HG03095 (cell line): ENCODE measurements at regions not wholly inside any gene's neighbourhood (a gene's known extent, or its start where the extent isn't known, plus 50 kb on each side); places are given as distances from the start of the nearest gene placed in this dataset.

Experiments
- ATAC-seq: cut with Tn5 transposase; IDR thresholded peaks from one replicate; pipeline ENCODE4 v1.9.1; 2021; ENCODE audit warnings: moderate library complexity; ENCODE audit not compliant: unreplicated experiment

DNA sequence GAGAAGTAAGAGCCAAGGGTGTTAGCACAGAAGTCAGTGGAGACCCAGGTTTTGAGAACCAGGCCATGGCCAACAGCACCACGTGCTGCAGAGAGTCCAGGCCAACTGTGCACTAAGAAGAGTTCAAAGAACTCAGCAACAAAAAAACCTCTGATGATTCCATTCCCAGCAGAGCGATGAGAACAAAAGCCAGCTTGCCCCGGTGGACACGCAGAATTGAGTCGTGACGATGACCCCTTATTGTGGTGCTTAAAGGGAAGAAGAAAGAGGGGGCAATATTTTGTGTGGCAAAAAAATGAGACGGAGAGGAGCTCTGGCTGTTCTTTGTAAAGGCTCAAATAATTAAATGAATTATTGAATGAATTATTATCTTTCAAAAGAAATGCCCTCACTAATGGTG is 468.3 kb upstream of the AUTS2 start:
- no peak for ATAC-seq

DNA sequence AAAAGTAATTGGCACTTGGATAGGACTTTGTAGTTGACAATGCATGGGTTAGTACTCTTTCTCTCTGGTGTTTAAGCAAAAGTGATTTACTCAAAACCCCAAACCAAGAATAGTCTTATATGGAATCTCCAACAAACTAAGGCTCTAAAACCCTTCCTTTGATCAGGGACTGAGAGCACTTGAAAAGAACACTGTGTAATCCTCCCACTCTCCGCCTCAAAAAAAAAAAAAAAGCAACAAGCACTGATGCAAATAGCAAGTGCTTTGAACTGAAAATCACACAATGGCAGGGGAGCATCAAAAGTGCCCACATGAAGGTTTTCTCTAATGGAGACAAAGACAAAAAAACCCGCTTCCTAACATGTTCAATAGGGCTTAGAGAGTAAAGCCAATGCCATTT is 467.9 kb upstream of the AUTS2 start:
- no peak for ATAC-seq

DNA sequence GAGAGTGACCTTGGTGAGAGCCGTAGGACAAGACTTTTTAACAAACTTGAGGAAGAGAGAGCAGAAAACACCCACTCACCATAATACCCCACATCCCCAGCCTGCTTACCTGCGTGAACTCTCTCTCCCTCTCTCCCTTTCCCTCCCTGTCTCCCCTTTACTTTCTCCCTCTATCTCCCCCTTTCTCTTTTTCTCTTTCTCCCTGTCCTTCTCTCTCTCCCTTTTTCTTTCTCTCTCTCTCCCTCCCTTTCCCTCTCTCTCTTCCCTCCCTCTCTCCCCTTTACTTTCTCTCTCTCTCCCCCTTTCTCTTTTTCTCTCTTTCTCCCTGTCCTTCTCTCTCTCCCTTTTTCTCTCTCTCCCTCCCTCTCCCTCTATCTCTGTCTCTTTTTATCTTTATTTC is 464.0 kb upstream of the AUTS2 start:
- no peak for ATAC-seq

DNA sequence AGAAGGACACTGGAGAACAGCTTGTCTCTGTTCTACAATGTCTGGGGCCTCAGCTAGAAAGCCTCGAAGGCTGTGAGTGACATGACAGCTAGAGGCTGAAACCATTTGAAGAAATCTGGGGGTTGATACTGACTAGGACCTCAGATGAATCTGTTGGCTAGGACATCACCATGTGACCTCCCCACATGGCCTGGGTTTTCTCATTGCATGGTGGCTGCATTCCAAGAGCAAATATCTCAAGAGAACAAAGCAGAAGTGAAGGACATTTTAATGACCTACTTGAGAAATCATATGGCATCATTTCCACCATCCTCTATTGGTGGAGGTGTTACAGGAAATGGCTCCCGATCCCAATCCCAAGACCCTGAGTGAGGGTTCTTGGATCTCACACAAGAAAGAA is 450.6 kb upstream of the AUTS2 start:
- no peak for ATAC-seq

DNA sequence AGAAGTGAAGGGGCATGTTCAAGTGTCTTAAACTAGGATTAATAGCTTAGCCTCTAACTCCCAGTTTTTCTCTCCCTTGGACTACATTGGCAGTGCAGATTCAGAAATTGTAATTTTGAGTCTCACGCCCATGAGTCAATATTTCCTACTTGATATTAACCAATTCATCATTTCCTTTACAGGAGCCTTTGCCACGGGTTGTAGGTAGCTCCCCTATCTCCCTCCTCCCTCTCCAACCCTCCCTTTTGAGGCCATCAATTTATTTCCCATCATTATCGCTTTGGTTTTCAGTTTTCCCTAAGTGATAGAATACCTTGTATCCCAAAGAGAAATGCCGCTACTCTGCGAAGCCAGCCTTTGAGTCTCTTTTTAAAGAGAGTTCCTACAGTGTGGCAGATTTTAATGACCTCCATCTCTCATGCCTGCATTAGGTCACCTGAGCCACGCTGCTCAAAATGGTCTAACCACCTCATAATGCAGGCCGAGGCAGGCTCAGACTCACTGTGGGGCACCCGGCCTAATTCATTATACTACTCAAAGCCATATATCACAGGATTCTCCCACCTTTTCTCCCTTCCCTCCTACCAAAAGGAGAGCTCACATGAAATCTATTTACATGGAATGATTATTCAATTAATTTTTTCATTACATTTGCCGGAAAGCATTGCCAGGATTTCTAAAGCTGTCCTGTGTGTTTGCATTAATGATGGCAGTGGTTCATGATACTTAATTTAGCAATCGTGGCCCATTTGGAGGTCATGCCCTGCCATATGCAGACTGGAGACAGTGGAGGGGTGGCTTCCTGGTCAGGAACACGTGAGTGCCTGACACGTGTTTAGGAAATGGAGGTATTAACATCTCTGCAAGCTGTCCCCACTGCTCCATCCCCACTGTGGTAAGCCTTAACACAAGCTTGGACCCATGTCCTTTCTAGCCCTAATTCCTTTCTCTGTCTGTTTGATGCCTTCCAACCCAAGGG is 448.2 kb upstream of the AUTS2 start:
- no peak for ATAC-seq

DNA sequence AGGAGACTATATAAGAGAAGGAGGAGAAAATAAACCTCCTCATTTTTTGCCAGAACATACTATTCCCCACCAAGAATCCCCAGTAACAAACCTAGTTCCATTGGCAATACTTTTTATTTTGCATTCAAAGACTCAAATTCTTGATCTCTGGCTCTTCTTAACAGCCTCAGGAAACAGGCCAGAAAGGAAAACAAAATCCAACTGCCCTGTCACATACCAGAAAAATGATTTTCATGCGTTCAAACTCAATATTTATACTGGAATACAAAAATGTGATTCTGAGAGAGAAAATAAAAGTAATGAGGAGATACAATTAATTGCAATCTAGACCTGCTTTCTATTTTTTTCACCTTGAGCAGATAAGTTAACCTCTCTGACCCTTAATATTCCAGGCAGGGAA is 435.9 kb upstream of the AUTS2 start:
- no peak for ATAC-seq

DNA sequence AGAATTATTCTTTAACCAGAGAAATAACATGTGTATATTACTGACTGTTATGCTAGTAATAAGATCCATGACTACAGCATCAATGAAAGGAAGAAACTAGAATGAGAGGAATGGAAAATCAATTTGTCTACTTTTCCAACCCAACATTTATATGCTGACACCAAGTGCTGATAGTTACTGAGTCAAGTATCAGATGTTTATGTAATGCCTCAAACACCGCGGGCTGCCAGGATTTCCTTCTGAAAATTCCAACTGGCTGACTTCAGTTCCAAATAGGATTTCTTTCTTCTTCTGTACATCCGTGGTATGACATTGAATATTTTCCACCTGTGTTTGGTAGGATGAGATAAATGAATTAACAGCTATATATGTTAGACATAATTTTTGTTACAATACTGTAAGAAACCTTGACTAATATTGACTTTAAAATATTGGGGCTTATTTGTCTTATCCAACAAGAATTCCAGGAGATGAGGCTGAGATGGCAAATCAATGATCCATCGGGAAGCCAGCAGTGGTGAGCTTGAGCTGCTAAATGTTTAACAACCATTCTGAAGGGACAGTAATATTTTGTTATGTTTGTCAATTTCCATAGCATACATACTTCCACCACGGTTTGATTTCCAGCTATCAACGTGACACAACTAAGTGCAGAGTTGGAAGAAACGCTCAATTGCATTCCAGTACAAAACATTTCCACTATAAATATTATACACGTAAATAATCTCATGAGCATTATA is 435.2 kb upstream of the AUTS2 start:
- no peak for ATAC-seq

DNA sequence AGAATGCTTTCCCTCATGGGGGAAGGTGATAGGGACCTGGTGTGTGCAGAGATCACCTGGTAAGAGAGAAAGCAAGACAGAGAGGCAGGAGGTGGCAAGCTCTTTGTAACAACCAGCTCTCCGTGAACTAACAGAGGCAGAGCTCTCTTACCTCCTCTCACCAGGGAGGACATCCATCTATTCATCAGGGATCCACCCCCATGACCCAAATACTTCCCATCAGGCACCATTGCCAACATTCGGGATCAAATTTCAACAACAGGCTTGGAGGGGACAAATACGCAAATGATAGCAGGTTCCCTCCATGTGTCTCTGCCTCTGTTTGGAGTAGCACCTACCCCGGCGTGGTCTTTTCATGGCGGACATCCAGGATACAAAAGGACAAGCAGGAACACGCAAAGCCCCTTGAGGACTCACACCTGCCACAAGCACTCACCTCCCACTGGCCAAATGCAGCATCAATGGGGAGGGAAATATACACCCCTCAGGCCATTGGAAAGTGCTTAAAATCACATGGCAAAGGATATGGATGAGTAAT is 431.2 kb upstream of the AUTS2 start:
- no peak for ATAC-seq

DNA sequence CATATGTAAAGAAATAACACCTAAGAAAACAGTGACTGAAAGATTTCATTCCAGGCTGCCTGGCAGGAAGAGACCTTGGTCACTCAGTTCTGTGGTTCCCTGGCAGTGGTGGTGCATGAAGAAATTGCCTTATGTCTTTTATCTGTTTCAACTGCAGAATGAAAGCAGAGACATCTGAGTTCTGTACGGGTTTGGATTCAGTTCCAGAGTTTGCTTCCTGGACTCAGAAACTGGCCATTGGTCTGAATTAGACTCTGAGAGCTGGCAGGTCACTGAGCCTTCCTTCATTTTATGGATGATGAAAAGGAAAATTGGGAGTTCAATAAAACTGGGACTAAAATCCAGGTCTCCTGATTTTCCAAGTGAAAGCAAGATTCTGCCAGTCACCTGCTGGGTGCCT is 428.9 kb upstream of the AUTS2 start:
- ATAC-seq: no peak

DNA sequence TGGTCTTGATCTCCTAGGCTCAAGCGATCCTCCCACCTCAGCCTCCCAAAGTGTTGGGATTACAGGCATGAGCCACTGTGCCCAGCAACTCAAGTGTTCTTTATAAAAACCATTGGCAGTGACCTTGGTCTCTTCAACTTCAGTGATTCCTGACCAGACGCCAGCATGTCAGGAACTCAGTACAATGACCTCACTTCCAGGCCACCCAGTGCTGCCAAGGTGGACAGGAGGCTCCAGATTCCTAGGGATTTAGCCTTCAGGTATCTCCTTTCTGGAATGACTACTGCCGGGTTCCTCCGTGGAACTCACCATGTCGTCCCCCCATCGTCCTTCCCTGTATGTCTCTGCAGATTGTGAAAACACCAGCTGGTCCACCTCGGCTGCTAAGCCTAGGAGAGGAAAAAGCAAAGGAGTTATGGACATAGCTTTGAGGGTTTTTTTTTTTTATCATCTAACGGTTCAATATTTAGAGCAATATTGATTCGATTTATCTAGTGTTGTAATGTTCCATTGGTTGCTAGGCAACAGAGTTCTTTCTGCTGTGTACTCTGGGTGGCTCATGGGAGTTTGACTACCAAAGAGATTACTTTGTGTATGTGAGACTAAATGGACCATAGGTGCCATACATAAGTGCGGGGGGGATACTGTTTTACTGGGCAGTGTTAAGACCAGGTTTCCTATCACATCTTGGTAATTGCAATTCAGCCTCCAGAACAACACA is 425.8 kb upstream of the AUTS2 start:
- no peak for ATAC-seq

DNA sequence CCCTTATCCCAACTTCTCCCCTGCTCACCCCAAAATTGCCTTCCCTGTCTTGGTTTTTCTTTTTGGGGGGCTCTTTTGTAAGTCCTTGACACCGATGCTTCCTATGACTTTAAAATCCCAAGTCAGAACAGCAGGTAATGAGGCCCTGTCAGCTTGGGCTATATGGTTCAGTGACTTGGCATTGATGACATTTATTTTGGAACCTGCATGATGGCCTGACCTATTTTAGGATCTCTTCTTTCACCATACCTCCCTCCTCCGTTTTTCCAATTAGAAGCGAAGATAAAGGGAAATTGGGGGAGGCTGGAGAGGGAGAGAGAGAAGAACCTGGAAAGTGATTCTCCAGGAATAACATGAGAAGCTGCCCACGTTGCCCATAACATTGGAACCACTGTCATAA is 424.9 kb upstream of the AUTS2 start:
- ATAC-seq: no peak

DNA sequence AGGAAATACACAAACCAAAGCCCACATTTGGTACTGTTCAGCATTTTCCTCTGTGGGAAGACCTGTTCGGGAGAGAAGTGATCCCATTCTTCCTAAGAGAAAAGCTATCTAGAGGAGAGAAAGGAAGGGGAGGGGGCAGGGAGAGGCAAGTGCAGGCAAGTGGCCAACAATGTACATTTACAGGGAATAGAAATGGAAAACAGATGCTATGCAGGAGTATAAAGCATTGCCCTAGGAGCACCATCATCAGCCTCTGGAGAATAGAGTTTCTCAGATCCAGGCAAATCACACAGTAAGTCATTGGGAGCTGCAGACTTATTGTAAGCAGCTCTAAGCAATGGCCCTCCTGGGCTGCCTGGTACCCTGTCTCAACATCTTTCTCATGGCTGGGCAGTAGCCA is 424.4 kb upstream of the AUTS2 start:
- no peak for ATAC-seq

DNA sequence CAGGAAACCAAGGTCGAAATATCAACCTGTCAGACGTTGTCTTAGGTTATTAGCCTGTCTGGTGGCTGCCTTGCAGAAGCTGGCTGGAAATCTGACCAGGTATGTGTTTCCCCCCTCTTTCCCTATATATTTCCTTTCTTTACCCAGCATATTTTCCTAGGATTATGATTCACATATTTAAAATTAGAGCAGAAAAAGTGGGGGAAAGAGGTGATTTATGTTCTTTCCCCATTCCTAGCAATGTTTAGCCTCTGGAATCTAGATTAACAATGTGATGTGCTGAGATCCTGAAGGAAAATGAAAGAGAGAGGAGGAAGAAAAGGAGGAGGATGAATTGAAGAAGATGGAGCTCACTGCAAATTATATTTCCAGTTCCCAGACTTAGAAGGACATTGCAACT is 421.4 kb upstream of the AUTS2 start:
- ATAC-seq: no peak

DNA sequence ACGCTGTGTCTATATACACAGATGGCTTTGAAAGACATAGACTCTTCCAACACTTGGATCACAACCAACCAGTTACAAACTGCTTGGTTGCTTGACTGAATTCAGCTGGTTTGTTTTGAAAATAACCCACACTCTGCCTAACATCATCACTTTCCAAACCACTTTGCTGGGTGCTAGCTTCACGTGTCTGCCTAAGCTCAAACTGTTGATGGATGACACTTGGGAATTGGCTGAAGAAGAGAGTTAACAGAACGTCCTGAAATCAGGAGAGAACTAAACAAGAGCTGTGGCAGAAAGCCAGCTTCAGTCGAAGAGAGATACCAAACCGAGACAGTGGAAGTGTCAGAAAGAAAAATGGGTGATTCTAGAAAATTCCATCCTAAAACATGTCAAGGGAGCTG is 420.8 kb upstream of the AUTS2 start:
- ATAC-seq: no peak

DNA sequence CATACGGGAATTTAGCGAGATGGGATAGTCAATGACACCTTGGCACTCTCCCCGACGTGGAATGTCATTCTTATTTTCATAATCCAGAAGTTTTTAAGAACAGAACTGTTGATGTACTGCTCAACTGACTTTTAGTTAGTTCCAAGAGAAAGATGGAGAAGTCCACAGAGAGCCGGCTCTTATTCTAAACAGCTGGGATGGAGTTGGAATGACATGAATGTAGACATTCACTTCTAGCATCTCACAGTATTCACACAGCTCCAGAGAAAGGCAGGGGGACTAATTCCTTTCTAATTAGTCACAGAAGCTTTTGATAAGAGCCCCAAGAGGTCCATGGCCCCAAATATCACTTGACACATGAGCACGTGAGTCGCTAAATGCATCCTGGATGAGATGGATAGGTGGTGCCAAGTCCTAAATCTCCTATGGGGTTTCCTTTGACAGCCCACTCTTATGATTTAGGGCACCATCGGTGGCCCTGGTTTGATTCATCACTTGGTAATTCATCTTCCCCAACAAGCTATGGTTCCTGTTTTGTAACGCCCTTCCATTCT is 420.3 kb upstream of the AUTS2 start:
- no peak for ATAC-seq

DNA sequence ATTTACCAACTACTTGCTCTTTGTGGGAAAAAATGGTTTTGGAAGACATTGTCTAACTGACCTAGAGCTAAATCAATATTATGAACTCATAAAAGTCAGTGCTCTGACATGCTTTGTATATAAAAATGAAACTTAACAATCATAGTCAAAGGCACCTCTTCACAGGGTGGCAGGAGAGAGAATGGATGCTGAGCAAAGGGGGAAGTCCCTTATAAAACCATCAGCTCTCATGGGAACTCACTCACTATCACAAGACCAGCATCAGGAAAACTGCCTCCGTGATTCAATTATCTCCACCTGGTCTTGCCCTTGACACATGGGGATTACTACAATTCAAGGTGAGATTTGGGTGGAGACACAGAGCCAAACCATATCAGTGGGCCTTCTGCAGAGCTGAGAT is 417.6 kb upstream of the AUTS2 start:
- ATAC-seq: no peak

DNA sequence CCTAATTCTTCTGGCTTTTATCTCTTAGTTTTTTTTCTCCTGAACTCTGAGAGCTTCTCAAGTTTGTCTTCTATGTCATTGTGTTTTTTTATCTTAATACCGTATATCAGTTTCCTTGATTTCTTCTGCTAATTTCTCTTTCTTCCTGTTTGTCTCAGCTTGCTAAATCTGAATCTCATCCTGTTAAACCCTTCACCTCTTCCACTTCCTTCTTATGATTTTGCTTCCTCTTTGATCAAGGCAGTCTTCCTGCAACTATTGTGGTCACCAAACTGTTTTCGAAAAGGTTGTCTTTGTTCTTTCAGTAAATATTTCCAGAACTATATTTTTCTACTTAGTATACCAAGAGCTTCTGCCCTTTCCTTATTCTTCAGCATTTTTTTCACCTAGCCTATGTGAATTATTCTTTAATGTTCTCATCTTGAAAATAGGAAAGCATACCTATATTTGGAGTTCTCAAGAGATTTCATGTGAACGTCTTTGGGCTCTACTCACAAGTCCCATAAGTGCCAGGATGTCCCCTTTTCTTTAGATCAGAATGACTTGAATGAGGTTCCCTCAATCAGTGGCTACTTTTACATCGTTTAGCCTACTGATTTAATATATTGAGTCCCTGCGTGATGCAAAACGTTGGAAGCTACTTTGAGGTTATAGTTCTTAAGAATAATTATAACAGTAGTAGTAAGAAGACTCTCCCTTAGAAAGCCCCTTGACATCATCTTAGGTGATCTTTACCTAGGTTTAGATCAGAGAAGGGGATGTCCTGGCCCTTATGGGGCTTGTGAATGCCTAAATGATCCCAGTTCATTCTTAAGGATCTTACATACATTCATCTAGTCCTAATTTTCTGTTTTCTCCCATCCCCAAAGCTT is 415.4 kb upstream of the AUTS2 start:
- no peak for ATAC-seq

DNA sequence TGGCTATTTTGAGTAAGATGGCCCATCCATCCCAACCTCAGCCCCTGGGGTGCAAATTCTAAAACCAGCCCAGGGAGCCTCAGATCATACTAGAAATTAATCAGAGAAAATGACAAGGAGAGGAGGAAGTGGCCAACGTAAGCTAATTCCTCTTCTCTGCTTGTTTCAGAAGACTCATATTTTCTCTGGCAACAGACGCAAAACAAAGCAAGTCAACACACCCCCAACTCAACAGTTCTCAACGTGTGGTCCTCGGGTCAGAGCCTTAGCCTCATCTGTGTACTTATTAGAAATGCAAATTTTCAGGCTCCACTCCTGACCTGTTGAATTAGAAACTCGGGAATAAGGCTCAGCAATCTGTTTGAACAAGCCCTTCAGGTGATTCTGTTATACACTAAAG is 413.9 kb upstream of the AUTS2 start:
- ATAC-seq: no peak

DNA sequence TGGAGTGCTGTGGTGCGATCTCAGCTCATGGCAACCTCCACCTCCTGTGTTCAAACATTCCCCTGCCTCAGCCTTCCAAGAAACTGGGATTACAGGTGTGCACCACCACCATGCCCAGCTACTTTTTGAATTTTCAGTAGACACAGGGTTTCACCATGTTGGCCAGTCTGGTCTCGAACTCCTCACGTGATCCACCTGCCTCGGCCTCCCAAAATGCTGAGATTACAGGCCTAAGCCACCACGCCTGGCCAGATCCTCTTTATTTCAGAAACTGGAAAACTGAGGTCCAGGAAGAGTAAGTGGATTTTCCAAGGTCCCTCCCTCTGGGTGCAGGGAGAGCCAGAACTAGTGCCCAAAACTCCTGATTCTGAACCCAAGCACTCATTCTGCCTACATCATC is 413.1 kb upstream of the AUTS2 start:
- no peak for ATAC-seq

DNA sequence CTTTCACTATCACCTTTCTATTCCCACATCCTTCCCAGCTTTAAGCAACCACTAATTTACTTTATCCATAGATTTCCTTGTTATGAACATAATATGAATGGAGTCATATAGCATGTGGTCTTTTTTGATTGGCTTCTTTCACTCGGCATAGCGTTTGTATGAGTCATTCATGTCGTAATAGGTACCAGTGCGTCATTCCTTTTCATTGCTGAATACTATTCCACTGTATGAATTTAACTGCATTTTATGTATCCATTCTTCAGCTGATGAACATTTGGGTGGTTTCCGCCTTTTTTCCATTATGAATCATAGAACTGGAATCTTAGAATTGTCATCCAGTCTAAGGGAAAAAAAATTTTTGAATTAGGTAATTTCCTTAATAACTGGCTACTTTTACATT is 411.3 kb upstream of the AUTS2 start:
- ATAC-seq: no peak
